K562 (cell line): ENCODE measurements at regions not wholly inside any gene's neighbourhood (a gene's known extent, or its start where the extent isn't known, plus 50 kb on each side); places are given as distances from the start of the nearest gene placed in this dataset.

Experiments
- ATAC-seq: fragments of 200-7000 bp; cut with Tn5 transposase; 3 replicates; pipeline ENCODE4 v1.9.1; 2020; ENCODE audit warnings: moderate library complexity
- BruUV-seq: library from RNA; stranded (reverse); fragments of 400-500 nt; replicated peaks from 2 replicates; lab custom pipeline; 2021; lab: Mats Ljungman, UMichigan
- CTCF ChIA-PET: fragments of 300-600 bp; formaldehyde crosslinking; extraction: SDS; loops from one replicate; lab custom pipeline; 2021; ENCODE audit warnings: low intra/inter-chr PET ratio; lab: Yijun Ruan, JAX
- POLR2A ChIA-PET: fragments of 300-600, 350-650 bp; sonication (Branson Sonifier 250); formaldehyde crosslinking; extraction: SDS; loops from one replicate; lab custom pipeline; 2021; ENCODE audit warnings: antibody characterized with exemption, inconsistent platforms; lab: Yijun Ruan, JAX
- DNase-seq, 4 experiments: peaks; one replicate each; pipeline versions ENCODE4 v3.0.0 to v3.0.0-alpha.2; 2011 to 2018; ENCODE audit warnings: low spot score in 3 of 4, mixed read lengths in 3 of 4; ENCODE audit errors: extremely low read depth in 1 of 4
- FAIRE-seq: peaks from 2 replicates; lab custom pipeline; 2011; peaks lifted over from hg19 to GRCh38; lab: Jason Lieb, UNC
- H2AFZ ChIP-seq: 2 replicates; pipeline ENCODE4 v1.6.0; 2011; ENCODE audit warnings: low read depth, low read length, control low read depth, inconsistent platforms
- H3K27ac ChIP-seq: fragments of 200-600 bp; 3 replicates; pipeline ENCODE4 v1.8.0; 2011; ENCODE audit warnings: low read depth, mild to moderate bottlenecking, control low read depth, inconsistent platforms, low read length, moderate library complexity, mixed read lengths; ENCODE audit errors: extremely low read depth
- H3K27me3 ChIP-seq, 2 experiments: fragments of 300-600 bp in 1 of 2; 2 replicates in 1 of 2; 3 replicates in 1 of 2; pipeline versions ENCODE4 v1.6.0 to v1.8.0; 2011; ENCODE audit warnings: inconsistent platforms in 2 of 2, low read length in 2 of 2, mild to moderate bottlenecking in 1 of 2, mixed read lengths in 1 of 2, moderate library complexity in 1 of 2; ENCODE audit not compliant: control insufficient read depth in 2 of 2, insufficient read depth in 2 of 2
- H3K36me3 ChIP-seq: fragments of 300-600 bp; 3 replicates; pipeline ENCODE4 v1.8.0; 2011; ENCODE audit warnings: mild to moderate bottlenecking, low read length, inconsistent platforms; ENCODE audit not compliant: control insufficient read depth, insufficient read depth
- H3K4me1 ChIP-seq, 2 experiments: fragments of 200-600 bp in 1 of 2; replicated peaks in 1 of 2; 2 replicates in 1 of 2; 3 replicates in 1 of 2; pipeline versions ENCODE4 v1.5.1 to v1.8.0; 2011; ENCODE audit warnings: inconsistent platforms in 2 of 2, low read length in 2 of 2, mild to moderate bottlenecking in 1 of 2, mixed read lengths in 1 of 2, moderate library complexity in 1 of 2; ENCODE audit not compliant: control insufficient read depth in 2 of 2, insufficient read depth in 2 of 2
- H3K4me2 ChIP-seq: 2 replicates; pipeline ENCODE4 v1.6.1; 2011; ENCODE audit warnings: low read length, control low read depth, inconsistent platforms, mixed read lengths; ENCODE audit not compliant: insufficient read depth
- H3K4me3 ChIP-seq: fragments of 200-600 bp; sonication (generic), shearing (Covaris generic); 2 replicates; pipeline ENCODE4 v1.5.1; 2016; ENCODE audit warnings: control low read depth, inconsistent platforms
- H3K79me2 ChIP-seq: fragments of 200-600 bp; 3 replicates; pipeline ENCODE4 v1.8.0; 2011; ENCODE audit warnings: low read length, inconsistent platforms; ENCODE audit not compliant: control insufficient read depth, insufficient read depth
- H3K9ac ChIP-seq, 2 experiments: 2 replicates each; pipeline versions ENCODE4 v1.6.0 to v1.6.1; 2011; ENCODE audit warnings: low read depth in 2 of 2, low read length in 2 of 2, control low read depth in 1 of 2, inconsistent platforms in 1 of 2, mild to moderate bottlenecking in 1 of 2, mixed read lengths in 1 of 2; ENCODE audit not compliant: insufficient read depth in 1 of 2
- H3K9me1 ChIP-seq: one replicate; pipeline ENCODE4 v1.6.0; 2011; ENCODE audit warnings: inconsistent platforms, mild to moderate bottlenecking, low read length, moderate library complexity; ENCODE audit not compliant: control insufficient read depth, insufficient read depth
- H3K9me3 ChIP-seq: replicated peaks from 2 replicates; pipeline ENCODE4 v1.5.1; 2011; ENCODE audit warnings: low read depth, low read length, inconsistent platforms; ENCODE audit not compliant: control insufficient read depth, insufficient read depth
- H4K20me1 ChIP-seq: replicated peaks from 2 replicates; pipeline ENCODE4 v1.6.1; 2011; ENCODE audit warnings: low read length, inconsistent platforms, mixed read lengths; ENCODE audit not compliant: control insufficient read depth, insufficient read depth
- ETS2 ChIP-seq: IDR thresholded peaks from 2 replicates; pipeline ENCODE4 v1.6.1; 2016; ENCODE audit warnings: borderline replicate concordance, missing genetic modification characterization, mild to moderate bottlenecking, moderate library complexity, missing compliant biosample characterization; ENCODE audit not compliant: poor library complexity, severe bottlenecking
- ILF3 ChIP-seq: fragments of 450-650 bp; IDR thresholded peaks from 2 replicates; pipeline ENCODE4 v1.6.1; 2018; ENCODE audit warnings: antibody characterized with exemption, mild to moderate bottlenecking, moderate library complexity, borderline replicate concordance
- PYGO2 ChIP-seq: fragments of 450-650 bp; IDR thresholded peaks from 2 replicates; pipeline ENCODE4 v1.6.1; 2016; ENCODE audit warnings: mild to moderate bottlenecking, missing genetic modification characterization, moderate library complexity, missing compliant biosample characterization
- SMAD2 ChIP-seq: fragments of 150-350 bp; IDR thresholded peaks from 2 replicates; pipeline ENCODE4 v1.6.1; 2014; ENCODE audit warnings: low read depth, mild to moderate bottlenecking, low read length
- TAL1 ChIP-seq: fragments of 450-650 bp; IDR thresholded peaks from 2 replicates; pipeline ENCODE4 v1.6.1; 2016; ENCODE audit warnings: mild to moderate bottlenecking
- ZC3H8 ChIP-seq: fragments of 450-650 bp; IDR thresholded peaks from 2 replicates; pipeline ENCODE4 v1.6.1; 2017
- ZFP91 ChIP-seq: sonication (generic); formaldehyde crosslinking; IDR thresholded peaks from 2 replicates; pipeline ENCODE4 v1.8.0; 2022; ENCODE audit warnings: mild to moderate bottlenecking, missing genetic modification reagents
- ZNF140 ChIP-seq: fragments of 250-450 bp; sonication (Bioruptor Pico); IDR thresholded peaks from 2 replicates; pipeline ENCODE4 v1.8.0; 2021; ENCODE audit warnings: moderate library complexity, mild to moderate bottlenecking, inconsistent platforms
- ZNF408 ChIP-seq: fragments of 250-450 bp; sonication (Bioruptor Pico); IDR thresholded peaks from 2 replicates; pipeline ENCODE4 v1.4.0; 2020; ENCODE audit warnings: low read depth, mild to moderate bottlenecking, moderate library complexity
- ZNF592 ChIP-seq: fragments of 450-650 bp; IDR thresholded peaks from 2 replicates; pipeline ENCODE4 v1.6.1; 2017; ENCODE audit warnings: antibody characterized with exemption, mild to moderate bottlenecking
- ZNF668 ChIP-seq: fragments of 250-450 bp; sonication (Bioruptor Pico); IDR thresholded peaks from 2 replicates; pipeline ENCODE4 v1.8.0; 2022; ENCODE audit warnings: mild to moderate bottlenecking, inconsistent platforms
- ZNF696 ChIP-seq: fragments of 250-450 bp; sonication (Bioruptor Pico); conservative IDR thresholded peaks from 2 replicates; pipeline ENCODE4 v1.4.0; 2020; ENCODE audit warnings: mild to moderate bottlenecking, moderate library complexity
- WGBS: fragments of 100-300 bp; shearing (Covaris generic); methylation state at CpG from one replicate; pipeline ENCODE4 v1.1.6; 2016; ENCODE audit warnings: low coverage, mixed read lengths; ENCODE audit not compliant: insufficient coverage; ENCODE audit errors: missing lambda C conversion rate; 5-methylcytosine and 5-hydroxymethylcytosine counted together
- in situ Hi-C: fragments of 300-500 bp; cut with MboI; formaldehyde crosslinking; loops from 4 replicates; pipeline ENCODE4 v1.15.0; 2018; ENCODE audit warnings: inconsistent platforms, mixed read lengths
- intact Hi-C: fragments of 100-400 bp; cut with micrococcal nuclease; formaldehyde crosslinking; loops from 2 replicates; pipeline ENCODE4 v1.14.2; 2022
- TF ChIP-seq, protein P1 (sequence below): sonication (generic); formaldehyde crosslinking; IDR thresholded peaks from 2 replicates; pipeline ENCODE4 v1.8.1; 2023; ENCODE audit warnings: mild to moderate bottlenecking, missing genetic modification reagents, moderate library complexity
- TF ChIP-seq, protein P2 (sequence below): fragments of 450-650 bp; IDR thresholded peaks from 2 replicates; pipeline ENCODE4 v1.6.1; 2017; ENCODE audit warnings: antibody characterized with exemption

- DNase-seq (no peak), FAIRE-seq (no peak), ATAC-seq (no peak)
- Histone ChIP-seq H3K27ac (no peak overlapping the region), H3K4me2 (no peak overlapping the region), H3K27me3 (peaks cover 50 to 81% of the 10 kb centered on the region in 2 experiments), H2AFZ (no peak overlapping the region), H3K9me1 (no peaks in the 10 kb centered on the region), H3K9me3 (no peaks in the 10 kb centered on the region), H3K4me1 (0 out of 5 replicates have a peak, but pooled peaks cover 0 to 3% of the 10 kb centered on the region in 2 experiments), H3K36me3 (no peaks in the 10 kb centered on the region), H3K4me3 (no peak overlapping the region), H4K20me1 (no peaks in the 10 kb centered on the region), H3K9ac (no peak overlapping the region), H3K79me2 (no peaks in the 10 kb centered on the region)
- WGBS = 2% methylated on average over 7 of the region's 7 CpGs
- ChIA-PET POLR2A (interaction anchor here (0.7 kb wide), 1 partner anchor 139 kb away, joined by 3 read pairs; no protein-coding TSS in a partner anchor), CTCF (no interaction called here)
- no TSS peak for BruUV-seq
- intact Hi-C loops = no loop called here
- in situ Hi-C loops = no loop called here
- TF ChIP-seq ZFP91 (CRISPR knock-in tag) = no peak
- TF ChIP-seq ILF3 = no peak
- no peak for TF ChIP-seq ZNF408 (CRISPR knock-in tag)
- TF ChIP-seq, protein P1, sequence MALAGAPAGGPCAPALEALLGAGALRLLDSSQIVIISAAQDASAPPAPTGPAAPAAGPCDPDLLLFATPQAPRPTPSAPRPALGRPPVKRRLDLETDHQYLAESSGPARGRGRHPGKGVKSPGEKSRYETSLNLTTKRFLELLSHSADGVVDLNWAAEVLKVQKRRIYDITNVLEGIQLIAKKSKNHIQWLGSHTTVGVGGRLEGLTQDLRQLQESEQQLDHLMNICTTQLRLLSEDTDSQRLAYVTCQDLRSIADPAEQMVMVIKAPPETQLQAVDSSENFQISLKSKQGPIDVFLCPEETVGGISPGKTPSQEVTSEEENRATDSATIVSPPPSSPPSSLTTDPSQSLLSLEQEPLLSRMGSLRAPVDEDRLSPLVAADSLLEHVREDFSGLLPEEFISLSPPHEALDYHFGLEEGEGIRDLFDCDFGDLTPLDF (CRISPR knock-in tag) = no peak
- no peak for TF ChIP-seq ZNF696 (CRISPR knock-in tag)
- TF ChIP-seq, protein P2, sequence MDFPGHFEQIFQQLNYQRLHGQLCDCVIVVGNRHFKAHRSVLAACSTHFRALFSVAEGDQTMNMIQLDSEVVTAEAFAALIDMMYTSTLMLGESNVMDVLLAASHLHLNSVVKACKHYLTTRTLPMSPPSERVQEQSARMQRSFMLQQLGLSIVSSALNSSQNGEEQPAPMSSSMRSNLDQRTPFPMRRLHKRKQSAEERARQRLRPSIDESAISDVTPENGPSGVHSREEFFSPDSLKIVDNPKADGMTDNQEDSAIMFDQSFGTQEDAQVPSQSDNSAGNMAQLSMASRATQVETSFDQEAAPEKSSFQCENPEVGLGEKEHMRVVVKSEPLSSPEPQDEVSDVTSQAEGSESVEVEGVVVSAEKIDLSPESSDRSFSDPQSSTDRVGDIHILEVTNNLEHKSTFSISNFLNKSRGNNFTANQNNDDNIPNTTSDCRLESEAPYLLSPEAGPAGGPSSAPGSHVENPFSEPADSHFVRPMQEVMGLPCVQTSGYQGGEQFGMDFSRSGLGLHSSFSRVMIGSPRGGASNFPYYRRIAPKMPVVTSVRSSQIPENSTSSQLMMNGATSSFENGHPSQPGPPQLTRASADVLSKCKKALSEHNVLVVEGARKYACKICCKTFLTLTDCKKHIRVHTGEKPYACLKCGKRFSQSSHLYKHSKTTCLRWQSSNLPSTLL = no peak
- no peak for TF ChIP-seq ZNF668 (CRISPR knock-in tag)
- TF ChIP-seq ZNF592 = no peak
- no peak for TF ChIP-seq SMAD2
- no peak for TF ChIP-seq TAL1
- no peak for TF ChIP-seq ETS2 (tag)
- TF ChIP-seq ZNF140 (CRISPR knock-in tag) = no peak
- TF ChIP-seq ZC3H8 = no peak
- no peak for TF ChIP-seq PYGO2 (tag)
Observed at GRCh38 chr6:3522561-3523260, 65.9 kb upstream of the SLC22A23 start.
